Ishikawa (cell line): ENCODE measurements at regions not wholly inside any gene's neighbourhood (a gene's known extent, or its start where the extent isn't known, plus 50 kb on each side); places are given as distances from the start of the nearest gene placed in this dataset.

Experiments used
- CEBPB ChIP-seq: IDR thresholded peaks from 2 replicates; pipeline ENCODE4 v1.6.1; 2012
- CREB1 ChIP-seq: IDR thresholded peaks from 2 replicates; pipeline ENCODE4 v1.6.1; 2012; ENCODE audit warnings: low read depth
- EGR1 ChIP-seq: IDR thresholded peaks from 2 replicates; pipeline ENCODE4 v1.6.1; 2012
- EP300 ChIP-seq: IDR thresholded peaks from 2 replicates; pipeline ENCODE4 v1.6.1; 2012; ENCODE audit warnings: borderline replicate concordance
- FOXM1 ChIP-seq: IDR thresholded peaks from 2 replicates; pipeline ENCODE4 v1.6.1; 2012; ENCODE audit warnings: low read depth, borderline replicate concordance
- NFIC ChIP-seq: IDR thresholded peaks from 2 replicates; pipeline ENCODE4 v1.6.1; 2012
- RAD21 ChIP-seq: IDR thresholded peaks from 2 replicates; pipeline ENCODE4 v1.6.1; 2012; ENCODE audit warnings: low read depth
- TAF1 ChIP-seq: IDR thresholded peaks from 2 replicates; pipeline ENCODE4 v1.6.1; 2012; ENCODE audit warnings: low read depth, mild to moderate bottlenecking
- TCF12 ChIP-seq: IDR thresholded peaks from 2 replicates; pipeline ENCODE4 v1.6.1; 2012; ENCODE audit warnings: low read depth
- TEAD4 ChIP-seq: IDR thresholded peaks from 2 replicates; pipeline ENCODE4 v1.6.1; 2012
- YY1 ChIP-seq: IDR thresholded peaks from 2 replicates; pipeline ENCODE4 v1.6.1; 2012; ENCODE audit warnings: low read depth
- ZBTB7A ChIP-seq: IDR thresholded peaks from 2 replicates; pipeline ENCODE4 v1.6.1; 2012; ENCODE audit warnings: low read depth
- TF ChIP-seq, protein P1 (sequence below): IDR thresholded peaks from 2 replicates; pipeline ENCODE4 v1.6.1; 2012; ENCODE audit warnings: low read depth, mild to moderate bottlenecking
- TF ChIP-seq, protein P2 (sequence below): IDR thresholded peaks from 2 replicates; pipeline ENCODE4 v1.6.1; 2012
- TF ChIP-seq, protein P3 (sequence below): IDR thresholded peaks from 2 replicates; pipeline ENCODE4 v1.6.1; 2012

- TF ChIP-seq TEAD4: no peak
- TF ChIP-seq, protein P1, sequence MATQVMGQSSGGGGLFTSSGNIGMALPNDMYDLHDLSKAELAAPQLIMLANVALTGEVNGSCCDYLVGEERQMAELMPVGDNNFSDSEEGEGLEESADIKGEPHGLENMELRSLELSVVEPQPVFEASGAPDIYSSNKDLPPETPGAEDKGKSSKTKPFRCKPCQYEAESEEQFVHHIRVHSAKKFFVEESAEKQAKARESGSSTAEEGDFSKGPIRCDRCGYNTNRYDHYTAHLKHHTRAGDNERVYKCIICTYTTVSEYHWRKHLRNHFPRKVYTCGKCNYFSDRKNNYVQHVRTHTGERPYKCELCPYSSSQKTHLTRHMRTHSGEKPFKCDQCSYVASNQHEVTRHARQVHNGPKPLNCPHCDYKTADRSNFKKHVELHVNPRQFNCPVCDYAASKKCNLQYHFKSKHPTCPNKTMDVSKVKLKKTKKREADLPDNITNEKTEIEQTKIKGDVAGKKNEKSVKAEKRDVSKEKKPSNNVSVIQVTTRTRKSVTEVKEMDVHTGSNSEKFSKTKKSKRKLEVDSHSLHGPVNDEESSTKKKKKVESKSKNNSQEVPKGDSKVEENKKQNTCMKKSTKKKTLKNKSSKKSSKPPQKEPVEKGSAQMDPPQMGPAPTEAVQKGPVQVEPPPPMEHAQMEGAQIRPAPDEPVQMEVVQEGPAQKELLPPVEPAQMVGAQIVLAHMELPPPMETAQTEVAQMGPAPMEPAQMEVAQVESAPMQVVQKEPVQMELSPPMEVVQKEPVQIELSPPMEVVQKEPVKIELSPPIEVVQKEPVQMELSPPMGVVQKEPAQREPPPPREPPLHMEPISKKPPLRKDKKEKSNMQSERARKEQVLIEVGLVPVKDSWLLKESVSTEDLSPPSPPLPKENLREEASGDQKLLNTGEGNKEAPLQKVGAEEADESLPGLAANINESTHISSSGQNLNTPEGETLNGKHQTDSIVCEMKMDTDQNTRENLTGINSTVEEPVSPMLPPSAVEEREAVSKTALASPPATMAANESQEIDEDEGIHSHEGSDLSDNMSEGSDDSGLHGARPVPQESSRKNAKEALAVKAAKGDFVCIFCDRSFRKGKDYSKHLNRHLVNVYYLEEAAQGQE: no peak
- no peak for TF ChIP-seq CREB1
- TF ChIP-seq NFIC: no peak
- TF ChIP-seq, protein P2, sequence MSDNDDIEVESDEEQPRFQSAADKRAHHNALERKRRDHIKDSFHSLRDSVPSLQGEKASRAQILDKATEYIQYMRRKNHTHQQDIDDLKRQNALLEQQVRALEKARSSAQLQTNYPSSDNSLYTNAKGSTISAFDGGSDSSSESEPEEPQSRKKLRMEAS: no peak
- TF ChIP-seq FOXM1: no peak
- no peak for TF ChIP-seq EGR1
- TF ChIP-seq, protein P3, sequence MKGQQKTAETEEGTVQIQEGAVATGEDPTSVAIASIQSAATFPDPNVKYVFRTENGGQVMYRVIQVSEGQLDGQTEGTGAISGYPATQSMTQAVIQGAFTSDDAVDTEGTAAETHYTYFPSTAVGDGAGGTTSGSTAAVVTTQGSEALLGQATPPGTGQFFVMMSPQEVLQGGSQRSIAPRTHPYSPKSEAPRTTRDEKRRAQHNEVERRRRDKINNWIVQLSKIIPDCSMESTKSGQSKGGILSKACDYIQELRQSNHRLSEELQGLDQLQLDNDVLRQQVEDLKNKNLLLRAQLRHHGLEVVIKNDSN: no peak
- no peak for TF ChIP-seq ZBTB7A
- TF ChIP-seq TAF1: no peak
- no peak for TF ChIP-seq YY1
- no peak for TF ChIP-seq TCF12
- no peak for TF ChIP-seq EP300
- no peak for TF ChIP-seq RAD21
These were observed 998.0 kb upstream of the GJE1 start for GRCh38 chr6:141134723-141135122.

- TF ChIP-seq FOXM1 (no peak), RAD21 (no peak), YY1 (no peak), NFIC (no peak), TAF1 (no peak), EGR1 (no peak), CREB1 (no peak), EP300 (no peak), CEBPB (no peak), TCF12 (no peak)
- TF ChIP-seq, protein P1: no peak
- TF ChIP-seq, protein P3: no peak
- TF ChIP-seq, protein P2: no peak
These were observed 998.9 kb upstream of the GJE1 start for GRCh38 chr6:141133836-141134235.

- TF ChIP-seq RAD21 (no peak), TCF12 (no peak), EP300 (no peak), CREB1 (no peak), ZBTB7A (no peak), NFIC (no peak), FOXM1 (no peak)
- TF ChIP-seq, protein P3: no peak
- TF ChIP-seq, protein P2: no peak
These were observed 999.4 kb upstream of the GJE1 start for GRCh38 chr6:141133346-141133745.

- TF ChIP-seq ZBTB7A: no peak
These were observed 1001.1 kb upstream of the GJE1 start for GRCh38 chr6:141131616-141132015.

DNA sequence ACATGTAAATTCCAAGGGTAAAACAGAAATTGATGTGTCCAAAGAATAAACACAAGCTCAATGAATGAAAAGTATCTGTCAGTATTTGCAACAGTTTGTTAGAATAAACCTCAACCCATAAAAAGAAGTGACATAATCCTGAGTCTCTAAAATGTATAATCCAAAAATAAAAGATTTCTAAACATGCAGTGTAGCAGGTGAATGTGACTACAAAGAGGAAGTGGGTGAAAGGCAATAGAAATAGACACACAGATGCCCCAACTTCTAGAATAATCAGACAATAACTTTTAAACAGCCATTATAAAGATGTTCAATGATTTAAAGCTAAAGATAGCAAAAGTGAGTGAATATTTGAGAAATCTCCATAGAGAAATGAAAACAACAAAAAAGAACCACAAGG lies 1009.2 kb upstream of the GJE1 start:
- TF ChIP-seq RAD21: no peak
- TF ChIP-seq EGR1: no peak
- no peak for TF ChIP-seq CREB1
- TF ChIP-seq TAF1: no peak
- TF ChIP-seq, protein P2: no peak
- TF ChIP-seq, protein P3: no peak
- no peak for TF ChIP-seq TEAD4
- TF ChIP-seq EP300: no peak
- TF ChIP-seq, protein P1: no peak
- TF ChIP-seq FOXM1: no peak
- TF ChIP-seq YY1: no peak
- TF ChIP-seq TCF12: no peak
- no peak for TF ChIP-seq NFIC
- TF ChIP-seq ZBTB7A: no peak
